Calu3 (cell line): ENCODE measurements at regions not wholly inside any gene's neighbourhood (a gene's known extent, or its start where the extent isn't known, plus 50 kb on each side); places are given as distances from the start of the nearest gene placed in this dataset.

Experiments
- BruUV-seq: library from RNA; stranded (reverse); fragments of 400-500 nt; replicated peaks from 2 replicates; lab custom pipeline; 2021; lab: Mats Ljungman, UMichigan
- CTCF ChIA-PET: fragments of 300-600 bp; sonication (Branson Sonifier 250); formaldehyde crosslinking; loops from one replicate; lab custom pipeline; 2022; ENCODE audit warnings: antibody characterized with exemption; lab: Charles Lee
- DNase-seq: peaks from one replicate; pipeline ENCODE4 v3.0.0; 2022
- H3K27ac Mint-ChIP-seq: one replicate; pipeline ENCODE4 v1.8.0; 2022; ENCODE audit warnings: mixed read lengths; ENCODE audit not compliant: unreplicated experiment
- H3K27me3 Mint-ChIP-seq: one replicate; pipeline ENCODE4 v1.8.0; 2022; ENCODE audit warnings: mixed read lengths; ENCODE audit not compliant: unreplicated experiment
- H3K36me3 Mint-ChIP-seq: one replicate; pipeline ENCODE4 v1.8.0; 2022; ENCODE audit warnings: mild to moderate bottlenecking, moderate library complexity, mixed read lengths; ENCODE audit not compliant: insufficient read depth, unreplicated experiment
- H3K4me1 Mint-ChIP-seq: one replicate; pipeline ENCODE4 v1.8.0; 2022; ENCODE audit warnings: mild to moderate bottlenecking, low read depth, mixed read lengths; ENCODE audit not compliant: unreplicated experiment
- H3K4me3 Mint-ChIP-seq: one replicate; pipeline ENCODE4 v1.8.0; 2022; ENCODE audit warnings: mild to moderate bottlenecking, low read depth, moderate library complexity, mixed read lengths; ENCODE audit not compliant: unreplicated experiment
- H3K9me3 Mint-ChIP-seq: one replicate; pipeline ENCODE4 v1.8.0; 2022; ENCODE audit warnings: low read depth, mixed read lengths; ENCODE audit not compliant: unreplicated experiment
- intact Hi-C: fragments of 100-400 bp; cut with micrococcal nuclease; formaldehyde crosslinking; loops from one replicate; pipeline ENCODE4 v1.10.0; 2022; ENCODE audit not compliant: unreplicated experiment
- TF ChIP-seq, protein P1 (sequence below): fragments of 200-600 bp; IDR thresholded peaks from one replicate; pipeline ENCODE4 v1.8.0; 2022; ENCODE audit warnings: antibody characterized with exemption; ENCODE audit not compliant: unreplicated experiment

DNA sequence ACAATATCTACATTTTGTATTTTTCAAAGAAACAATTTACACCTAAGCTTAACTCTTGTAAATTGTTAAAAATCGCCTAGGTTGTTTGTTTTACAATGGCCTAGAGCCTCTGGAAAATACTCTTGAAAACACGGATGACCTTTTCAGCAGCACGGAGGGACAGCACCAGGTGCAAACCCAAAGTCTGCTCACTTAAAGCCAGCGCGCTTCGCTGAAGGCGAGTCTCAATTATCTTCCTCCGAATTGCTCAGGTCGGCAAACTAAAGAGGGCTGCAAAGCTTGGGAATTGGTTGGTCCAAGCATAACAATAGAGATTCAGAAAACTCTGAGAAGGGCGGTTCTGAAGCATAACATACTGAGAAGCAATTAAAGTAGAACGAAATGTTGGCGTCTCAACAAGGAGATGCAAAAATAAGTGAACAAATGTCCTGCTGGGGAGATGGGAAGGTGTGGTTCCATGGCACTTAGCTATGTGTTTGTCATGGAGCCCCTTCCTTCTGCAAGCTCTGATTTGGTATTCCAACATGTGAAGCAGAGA, 139.9 kb upstream of the PITRM1 start:
- no TSS peak for BruUV-seq
- no peaks in the 10 kb centered on the region for H3K36me3 Mint-ChIP-seq
- H3K4me3 Mint-ChIP-seq: no peak overlapping the region
- intact Hi-C loops: no loop called here
- H3K9me3 Mint-ChIP-seq: no peaks in the 10 kb centered on the region
- CTCF ChIA-PET: no interaction called here
- H3K4me1 Mint-ChIP-seq: no peaks in the 10 kb centered on the region
- no peak overlapping the region for H3K27ac Mint-ChIP-seq
- TF ChIP-seq, protein P1, sequence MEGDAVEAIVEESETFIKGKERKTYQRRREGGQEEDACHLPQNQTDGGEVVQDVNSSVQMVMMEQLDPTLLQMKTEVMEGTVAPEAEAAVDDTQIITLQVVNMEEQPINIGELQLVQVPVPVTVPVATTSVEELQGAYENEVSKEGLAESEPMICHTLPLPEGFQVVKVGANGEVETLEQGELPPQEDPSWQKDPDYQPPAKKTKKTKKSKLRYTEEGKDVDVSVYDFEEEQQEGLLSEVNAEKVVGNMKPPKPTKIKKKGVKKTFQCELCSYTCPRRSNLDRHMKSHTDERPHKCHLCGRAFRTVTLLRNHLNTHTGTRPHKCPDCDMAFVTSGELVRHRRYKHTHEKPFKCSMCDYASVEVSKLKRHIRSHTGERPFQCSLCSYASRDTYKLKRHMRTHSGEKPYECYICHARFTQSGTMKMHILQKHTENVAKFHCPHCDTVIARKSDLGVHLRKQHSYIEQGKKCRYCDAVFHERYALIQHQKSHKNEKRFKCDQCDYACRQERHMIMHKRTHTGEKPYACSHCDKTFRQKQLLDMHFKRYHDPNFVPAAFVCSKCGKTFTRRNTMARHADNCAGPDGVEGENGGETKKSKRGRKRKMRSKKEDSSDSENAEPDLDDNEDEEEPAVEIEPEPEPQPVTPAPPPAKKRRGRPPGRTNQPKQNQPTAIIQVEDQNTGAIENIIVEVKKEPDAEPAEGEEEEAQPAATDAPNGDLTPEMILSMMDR: no peak
- no peak for DNase-seq
- H3K27me3 Mint-ChIP-seq: peaks cover 64% of the 10 kb centered on the region

DNA sequence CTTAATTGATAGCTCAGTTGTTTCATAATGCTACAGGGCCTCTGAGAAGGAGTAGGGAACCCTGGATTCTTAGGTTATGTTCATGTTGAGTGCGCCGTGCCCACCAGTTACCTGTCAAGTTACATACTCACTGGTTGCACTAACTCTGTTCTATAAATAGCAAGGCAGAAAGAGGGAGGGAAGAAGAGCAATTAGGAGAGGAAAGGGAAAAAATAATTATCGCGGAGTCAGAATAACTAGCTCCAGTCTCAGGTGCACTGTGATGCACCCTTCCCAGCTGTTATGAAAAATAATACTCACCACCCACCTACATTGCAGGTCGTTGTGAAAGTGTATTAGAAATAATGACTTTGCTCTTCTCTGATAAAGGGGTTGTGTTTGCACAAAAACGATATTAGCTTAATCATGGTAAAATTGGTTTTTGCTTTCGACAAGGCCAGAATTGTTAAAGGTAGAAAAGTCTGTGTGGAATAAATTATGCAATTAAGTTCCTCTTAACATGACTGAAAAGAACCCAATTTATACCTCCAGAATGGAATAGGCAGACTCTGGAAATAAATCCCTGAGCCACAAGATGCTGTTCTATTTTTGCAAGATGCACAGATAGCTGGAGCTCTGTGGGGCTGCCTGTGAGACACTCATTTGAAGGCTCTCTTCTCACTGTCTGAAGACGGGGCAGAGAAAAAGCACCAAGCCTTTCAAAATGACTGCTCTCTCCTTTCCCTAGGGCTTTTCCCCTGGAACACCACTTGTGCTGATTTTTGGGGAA, 137.6 kb upstream of the PITRM1 start:
- BruUV-seq: no TSS peak
- Mint-ChIP-seq H3K4me3 (no peak overlapping the region), H3K4me1 (no peaks in the 10 kb centered on the region), H3K9me3 (no peaks in the 10 kb centered on the region), H3K27ac (no peak overlapping the region), H3K27me3 (peaks cover 65% of the 10 kb centered on the region), H3K36me3 (no peaks in the 10 kb centered on the region)
- DNase-seq: no peak
- TF ChIP-seq, protein P1: no peak
- CTCF ChIA-PET: interaction anchor here (0.7 to 1.2 kb wide), 2 partner anchors 11 to 22 kb away, joined by 3 to 4 read pairs; no protein-coding TSS in a partner anchor
- intact Hi-C loops: no loop called here

DNA sequence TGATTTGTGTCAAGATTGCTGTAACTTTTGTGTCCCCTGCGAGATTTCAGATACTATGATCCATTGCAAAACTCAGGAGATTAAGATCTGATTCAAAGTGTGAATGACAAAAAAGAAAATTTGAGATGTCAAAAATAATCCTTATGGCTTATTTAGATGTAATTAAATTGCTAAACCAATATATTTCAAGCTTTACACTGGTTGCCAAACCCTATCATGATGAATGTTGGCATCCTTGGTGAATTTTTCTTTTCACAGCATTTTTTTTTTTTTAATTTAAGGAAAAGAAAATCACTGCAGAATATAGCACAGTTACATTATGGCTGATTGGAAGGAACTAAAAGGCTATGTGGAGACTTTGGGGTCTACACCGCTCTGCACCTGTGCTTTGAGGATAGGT, 133.5 kb upstream of the PITRM1 start:
- H3K36me3 Mint-ChIP-seq: no peaks in the 10 kb centered on the region
- DNase-seq: no peak
- CTCF ChIA-PET: no interaction called here
- H3K9me3 Mint-ChIP-seq: no peaks in the 10 kb centered on the region
- H3K27ac Mint-ChIP-seq: no peak overlapping the region
- intact Hi-C loops: no loop called here
- no TSS peak for BruUV-seq
- peaks cover 72% of the 10 kb centered on the region for H3K27me3 Mint-ChIP-seq
- no peaks in the 10 kb centered on the region for H3K4me1 Mint-ChIP-seq
- TF ChIP-seq, protein P1: no peak
- H3K4me3 Mint-ChIP-seq: no peak overlapping the region

DNA sequence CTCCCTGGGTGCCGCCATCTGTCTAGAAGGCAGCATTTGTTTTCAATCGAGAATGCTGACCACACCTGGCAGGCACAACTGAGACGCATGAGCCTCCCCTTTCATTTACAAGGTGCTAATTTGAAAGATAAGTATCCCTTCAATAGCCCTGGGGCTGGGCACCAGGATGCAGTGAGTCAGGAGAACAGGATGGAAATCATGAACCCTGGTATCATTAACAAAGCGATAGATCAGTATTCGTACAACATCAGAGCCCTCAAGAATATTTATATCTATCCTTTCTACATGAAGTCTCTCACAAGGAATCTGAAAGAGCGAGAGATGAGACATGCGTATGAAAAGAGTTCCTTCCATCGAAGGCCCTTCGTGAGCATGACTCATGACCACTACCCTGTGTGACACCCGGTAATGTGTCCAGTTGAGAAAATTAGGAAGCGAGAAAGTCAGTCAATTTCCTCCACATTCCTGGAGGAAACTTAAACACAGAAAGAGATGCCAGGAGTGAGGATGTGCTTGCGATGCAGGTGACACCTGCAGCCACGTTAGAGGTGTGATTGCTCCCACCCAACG, 123.1 kb upstream of the PITRM1 start:
- BruUV-seq: no TSS peak
- intact Hi-C loops: no loop called here
- TF ChIP-seq, protein P1: no peak
- Mint-ChIP-seq H3K4me1 (no peaks in the 10 kb centered on the region), H3K36me3 (no peaks in the 10 kb centered on the region), H3K9me3 (no peaks in the 10 kb centered on the region), H3K27ac (no peak overlapping the region), H3K4me3 (no peak overlapping the region), H3K27me3 (peaks cover 81% of the 10 kb centered on the region)
- CTCF ChIA-PET: no interaction called here
- no peak for DNase-seq
